Body of pancreas (tissue), 4 donors: ENCODE measurements at regions not wholly inside any gene's neighbourhood (a gene's known extent, or its start where the extent isn't known, plus 50 kb on each side); places are given as distances from the start of the nearest gene placed in this dataset.

ENCODE experiments used
- CTCF ChIP-seq, 7 experiments: fragments of 450-650 bp in 4 of 7; fragments of 200-600 bp in 3 of 7; sonication (generic) in 3 of 7; IDR thresholded peaks; one replicate each; pipeline ENCODE4 v1.5.1; 2016 to 2019; ENCODE audit warnings: antibody characterized with exemption in 7 of 7
- POLR2A ChIP-seq, 3 donors: fragments of 450-650 bp; IDR thresholded peaks; one replicate each; pipeline ENCODE4 v1.6.1; 2016; ENCODE audit warnings: antibody characterized with exemption in 3 of 3, mild to moderate bottlenecking in 2 of 3

- TF ChIP-seq CTCF (IDR thresholded peaks at IDR 0.05) (no peak), POLR2A (IDR thresholded peaks at IDR 0.05) (no peak)
Measured at GRCh38 chr15:39433376-39433775, 147.5 kb upstream of the THBS1 start.
